H1 (cell line): ENCODE measurements at regions not wholly inside any gene's neighbourhood (a gene's known extent, or its start where the extent isn't known, plus 50 kb on each side); places are given as distances from the start of the nearest gene placed in this dataset.

ENCODE experiments used
- CTCF ChIA-PET: fragments of 300-600 bp; sonication (Branson Sonifier 250); formaldehyde crosslinking; loops from one replicate; lab custom pipeline; 2021; ENCODE audit not compliant: partially characterized antibody; lab: Charles Lee
- POLR2A ChIA-PET: fragments of 300-600 bp; sonication (Branson Sonifier 250); formaldehyde crosslinking; loops from one replicate; lab custom pipeline; 2021; ENCODE audit warnings: inconsistent platforms; ENCODE audit not compliant: partially characterized antibody; lab: Charles Lee
- DNase-seq, 2 experiments: peaks; one replicate each; pipeline versions ENCODE4 v3.0.0 to v3.0.0-alpha.2; 2010 to 2022; ENCODE audit warnings: low spot score in 2 of 2, low read depth in 1 of 2, mixed read lengths in 1 of 2
- FAIRE-seq: peaks from 2 replicates; lab custom pipeline; 2011; peaks lifted over from hg19 to GRCh38; lab: Jason Lieb, UNC
- H2AFZ ChIP-seq: 2 replicates; pipeline ENCODE4 v1.8.1; 2012; ENCODE audit warnings: low read length, inconsistent platforms
- H2AK5ac ChIP-seq: 2 replicates; pipeline ENCODE4 v1.6.1; 2013; ENCODE audit warnings: low read depth, low read length
- H2BK120ac ChIP-seq: replicated peaks from 2 replicates; pipeline ENCODE3; 2013; ENCODE audit warnings: low read depth, low read length, inconsistent platforms
- H2BK12ac ChIP-seq: 2 replicates; pipeline ENCODE4 v1.6.1; 2013; ENCODE audit warnings: low read depth, low read length
- H2BK15ac ChIP-seq: 2 replicates; pipeline ENCODE4 v1.6.1; 2013; ENCODE audit warnings: low read length
- H2BK20ac ChIP-seq: 2 replicates; pipeline ENCODE4 v1.6.1; 2013; ENCODE audit warnings: low read length
- H2BK5ac ChIP-seq: 2 replicates; pipeline ENCODE4 v1.6.1; 2013; ENCODE audit warnings: low read depth, low read length
- H3K14ac ChIP-seq: 2 replicates; pipeline ENCODE4 v1.6.1; 2013; ENCODE audit warnings: inconsistent platforms; ENCODE audit not compliant: insufficient read length
- H3K18ac ChIP-seq: 2 replicates; pipeline ENCODE4 v1.6.1; 2013; ENCODE audit warnings: low read length; ENCODE audit errors: extremely low read depth
- H3K23ac ChIP-seq: 2 replicates; pipeline ENCODE4 v1.6.1; 2013; ENCODE audit warnings: inconsistent platforms; ENCODE audit not compliant: insufficient read length
- H3K23me2 ChIP-seq: 2 replicates; pipeline ENCODE4 v1.6.1; 2013; ENCODE audit warnings: low read depth, low read length
- H3K27ac ChIP-seq: 2 replicates; pipeline ENCODE4 v1.6.1; 2011; ENCODE audit warnings: low read depth, low read length, inconsistent platforms
- H3K27me3 ChIP-seq, 4 experiments: replicated peaks in 1 of 4; 1 replicate in 1 of 4; 2 replicates in 3 of 4; pipeline versions ENCODE4 v1.6.1 to v1.8.1; 2011 to 2013; ENCODE audit warnings: low read length in 3 of 4, mild to moderate bottlenecking in 3 of 4, inconsistent platforms in 2 of 4, mixed read lengths in 2 of 4, moderate library complexity in 1 of 4; ENCODE audit not compliant: control insufficient read depth in 3 of 4, insufficient read depth in 3 of 4; ENCODE audit errors: extremely low read depth in 1 of 4
- H3K36me3 ChIP-seq, 4 experiments: 2 replicates each; pipeline versions ENCODE4 v1.6.1 to v1.8.1; 2011 to 2013; ENCODE audit warnings: mild to moderate bottlenecking in 4 of 4, low read length in 3 of 4, moderate library complexity in 2 of 4, control low read depth in 1 of 4, inconsistent platforms in 1 of 4; ENCODE audit not compliant: insufficient read depth in 4 of 4, control insufficient read depth in 2 of 4
- H3K4ac ChIP-seq: replicated peaks from 2 replicates; pipeline ENCODE3; 2013; ENCODE audit warnings: low read length, low read depth, mixed read lengths, inconsistent platforms; ENCODE audit not compliant: insufficient read length
- H3K4me1 ChIP-seq, 4 experiments: replicated peaks in 1 of 4; 1 replicate in 1 of 4; 2 replicates in 3 of 4; pipeline versions ENCODE4 v1.6.1 to v1.8.1; 2011 to 2013; ENCODE audit warnings: low read length in 3 of 4, inconsistent platforms in 2 of 4, mixed read lengths in 1 of 4; ENCODE audit not compliant: insufficient read depth in 4 of 4, control insufficient read depth in 3 of 4
- H3K4me2 ChIP-seq, 2 experiments: 2 replicates each; pipeline versions ENCODE4 v1.6.1 to v1.8.1; 2011 to 2013; ENCODE audit warnings: low read depth in 2 of 2, low read length in 2 of 2, control low read depth in 1 of 2, inconsistent platforms in 1 of 2, mild to moderate bottlenecking in 1 of 2; ENCODE audit not compliant: insufficient read depth in 1 of 2
- H3K4me3 ChIP-seq, 4 experiments: fragments of 200-600, 300-600 bp in 1 of 4; sonication (generic), shearing (Covaris generic), sonication (Bioruptor Twin) in 1 of 4; 2 replicates each; pipeline versions ENCODE4 v1.5.1 to v1.8.1; 2011 to 2016; ENCODE audit warnings: low read length in 4 of 4, low read depth in 3 of 4, control low read depth in 2 of 4, inconsistent platforms in 2 of 4, mild to moderate bottlenecking in 2 of 4, mixed read lengths in 1 of 4, moderate library complexity in 1 of 4; ENCODE audit not compliant: insufficient read depth in 2 of 4; ENCODE audit errors: extremely low read depth in 1 of 4
- H3K56ac ChIP-seq: replicated peaks from 2 replicates; pipeline ENCODE3; 2013; ENCODE audit warnings: low read depth, mild to moderate bottlenecking, mixed read lengths, low read length, inconsistent platforms; ENCODE audit not compliant: insufficient read length
- H3K79me1 ChIP-seq: 2 replicates; pipeline ENCODE4 v1.6.1; 2013; ENCODE audit warnings: low read depth, low read length, control low read depth
- H3K79me2 ChIP-seq, 2 experiments: 2 replicates each; pipeline versions ENCODE4 v1.6.1 to v1.8.1; 2012 to 2013; ENCODE audit warnings: low read length in 2 of 2, mild to moderate bottlenecking in 2 of 2, inconsistent platforms in 1 of 2; ENCODE audit not compliant: insufficient read depth in 2 of 2, control insufficient read depth in 1 of 2
- H3K9ac ChIP-seq, 4 experiments: replicated peaks in 1 of 4; 1 replicate in 1 of 4; 2 replicates in 3 of 4; pipeline versions ENCODE4 v1.6.1 to v1.8.1; 2011 to 2013; ENCODE audit warnings: low read depth in 3 of 4, low read length in 3 of 4, control low read depth in 2 of 4, mild to moderate bottlenecking in 2 of 4, moderate library complexity in 2 of 4, inconsistent platforms in 1 of 4; ENCODE audit errors: extremely low read depth in 1 of 4
- H3K9me3 ChIP-seq, 2 experiments: 2 replicates each; pipeline versions ENCODE4 v1.6.1 to v1.8.1; 2012 to 2013; ENCODE audit warnings: mild to moderate bottlenecking in 2 of 2, moderate library complexity in 2 of 2, control low read depth in 1 of 2, inconsistent platforms in 1 of 2, low read depth in 1 of 2, low read length in 1 of 2, mixed read lengths in 1 of 2; ENCODE audit not compliant: insufficient read depth in 2 of 2
- H4K20me1 ChIP-seq, 2 experiments: replicated peaks in 1 of 2; 2 replicates each; pipeline versions ENCODE3 to v1.8.1; 2011 to 2013; ENCODE audit warnings: inconsistent platforms in 2 of 2, low read length in 2 of 2, mild to moderate bottlenecking in 1 of 2; ENCODE audit not compliant: insufficient read depth in 2 of 2, control insufficient read depth in 1 of 2
- H4K5ac ChIP-seq: 2 replicates; pipeline ENCODE4 v1.6.1; 2013; ENCODE audit warnings: low read length, low read depth, mixed read lengths, inconsistent platforms; ENCODE audit not compliant: insufficient read length
- H4K8ac ChIP-seq: 2 replicates; pipeline ENCODE4 v1.8.0; 2013; ENCODE audit warnings: mild to moderate bottlenecking, moderate library complexity, low read length, inconsistent platforms; ENCODE audit not compliant: insufficient read depth; ENCODE audit errors: extremely low read depth
- H4K91ac ChIP-seq: replicated peaks from 2 replicates; pipeline ENCODE3; 2013; ENCODE audit warnings: low read length, mixed read lengths, inconsistent platforms; ENCODE audit not compliant: insufficient read length
- ATF2 ChIP-seq: IDR thresholded peaks from 2 replicates; pipeline ENCODE4 v1.6.1; 2012; ENCODE audit warnings: low read length, inconsistent platforms
- CEBPB ChIP-seq: IDR thresholded peaks from 2 replicates; pipeline ENCODE4 v1.6.1; 2012; ENCODE audit warnings: low read depth, low read length
- GABPA ChIP-seq: IDR thresholded peaks from 2 replicates; pipeline ENCODE4 v1.6.1; 2011; ENCODE audit warnings: mild to moderate bottlenecking, low read length, moderate library complexity, borderline replicate concordance; ENCODE audit not compliant: insufficient read depth
- HDAC2 ChIP-seq, 2 experiments: fragments of 300-600 bp in 1 of 2; sonication (generic) in 1 of 2; IDR thresholded peaks; 2 replicates each; pipeline ENCODE4 v1.6.1; 2011 to 2012; ENCODE audit warnings: low read depth in 2 of 2, low read length in 2 of 2, mild to moderate bottlenecking in 2 of 2, moderate library complexity in 2 of 2, borderline replicate concordance in 1 of 2, inconsistent platforms in 1 of 2
- HDAC6 ChIP-seq: IDR thresholded peaks from one replicate; pipeline ENCODE4 v1.7.1; 2012; ENCODE audit warnings: low read depth, mild to moderate bottlenecking, inconsistent platforms, low read length, moderate library complexity
- NANOG ChIP-seq: IDR thresholded peaks from 2 replicates; pipeline ENCODE4 v1.6.1; 2011; ENCODE audit warnings: low read length, low read depth, mild to moderate bottlenecking, inconsistent platforms; ENCODE audit not compliant: insufficient read depth, poor library complexity, severe bottlenecking
- POLR2AphosphoS5 ChIP-seq: IDR thresholded peaks from 2 replicates; pipeline ENCODE4 v1.6.1; 2011; ENCODE audit warnings: low read depth, low read length
- RBBP5 ChIP-seq: IDR thresholded peaks from 2 replicates; pipeline ENCODE4 v1.7.1; 2012; ENCODE audit warnings: low read depth, mild to moderate bottlenecking, inconsistent platforms, low read length, moderate library complexity, borderline replicate concordance
- RNF2 ChIP-seq: fragments of 200-900, 300-1000 bp; sonication (generic); IDR thresholded peaks from 2 replicates; pipeline ENCODE4 v1.7.1; 2016; ENCODE audit warnings: borderline replicate concordance, low read depth, mild to moderate bottlenecking, antibody characterized with exemption, low read length; ENCODE audit not compliant: poor library complexity, severe bottlenecking; ENCODE audit errors: missing control alignments
- SAP30 ChIP-seq: fragments of 300-600 bp; sonication (generic); IDR thresholded peaks from 2 replicates; pipeline ENCODE4 v1.7.1; 2012; ENCODE audit warnings: low read length, moderate library complexity, mild to moderate bottlenecking, inconsistent platforms; ENCODE audit not compliant: insufficient read depth, insufficient replicate concordance
- WGBS, 2 experiments: shearing (Covaris generic) in 1 of 2; methylation state at CpG; one replicate each; pipeline versions ENCODE4 v1.1.6 to v1.1.7; 2013 to 2015; ENCODE audit warnings: low lambda C conversion rate in 2 of 2, mixed read lengths in 2 of 2, inconsistent platforms in 1 of 2, low coverage in 1 of 2, missing lambda C conversion rate in 1 of 2; ENCODE audit not compliant: insufficient replicate concordance in 2 of 2, insufficient coverage in 1 of 2, insufficient read length in 1 of 2; ENCODE audit errors: extremely low coverage in 1 of 2, missing lambda C conversion rate in 1 of 2; 5-methylcytosine and 5-hydroxymethylcytosine counted together
- TF ChIP-seq, protein P1 (sequence below): IDR thresholded peaks from 2 replicates; pipeline ENCODE4 v1.6.1; 2012; ENCODE audit warnings: inconsistent platforms

DNA sequence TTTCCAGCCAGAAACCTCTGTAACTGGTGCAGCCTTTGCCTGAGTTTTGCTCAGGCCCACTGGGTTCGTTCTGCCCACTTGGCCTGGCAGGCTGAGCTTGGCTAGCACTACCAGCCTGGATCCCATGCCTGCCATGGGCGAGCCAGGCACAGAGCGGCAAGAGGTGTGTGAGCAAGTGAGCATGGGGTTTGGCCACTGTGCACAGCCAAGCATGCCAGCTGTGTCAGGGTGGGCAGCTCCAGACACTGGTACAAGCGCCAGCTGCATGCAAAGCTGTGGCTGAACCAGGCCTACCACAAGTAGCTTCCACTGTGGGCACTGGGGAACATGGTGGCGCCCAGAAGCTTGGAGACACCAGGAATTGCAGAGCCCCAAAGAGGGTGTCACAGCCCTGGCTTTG lies 56.3 kb upstream of the LDAH start:
- H4K91ac ChIP-seq = no peak overlapping the region
- H3K4me3 ChIP-seq = no peak overlapping the region
- H3K79me1 ChIP-seq = no peaks in the 10 kb centered on the region
- ChIA-PET POLR2A (no interaction called here), CTCF (interaction anchor here (1.0 kb wide), 1 partner anchor 145 kb away, joined by 3 read pairs; no protein-coding TSS in a partner anchor)
- no peaks in the 10 kb centered on the region for H3K79me2 ChIP-seq
- FAIRE-seq (no peak), DNase-seq (no peak)
- H4K20me1 ChIP-seq = no peaks in the 10 kb centered on the region
- H3K23me2 ChIP-seq = no peaks in the 10 kb centered on the region
- no peak overlapping the region for H2BK20ac ChIP-seq
- H3K9me3 ChIP-seq = peaks cover 24 to 43% of the 10 kb centered on the region in 2 experiments
- H3K56ac ChIP-seq = no peak overlapping the region
- no peak overlapping the region for H2BK15ac ChIP-seq
- H2AK5ac ChIP-seq = no peak overlapping the region
- H3K9ac ChIP-seq = no peak overlapping the region
- H3K14ac ChIP-seq = no peak overlapping the region
- no peak overlapping the region for H4K8ac ChIP-seq
- no peak overlapping the region for H2AFZ ChIP-seq
- H3K4ac ChIP-seq = no peak overlapping the region
- H3K27ac ChIP-seq = no peak overlapping the region
- no peak overlapping the region for H2BK5ac ChIP-seq
- H2BK12ac ChIP-seq = no peak overlapping the region
- H3K18ac ChIP-seq = no peak overlapping the region
- H4K5ac ChIP-seq = no peak overlapping the region
- H2BK120ac ChIP-seq = no peak overlapping the region
- H3K4me2 ChIP-seq = no peak overlapping the region
- no peaks in the 10 kb centered on the region for H3K36me3 ChIP-seq
- no peaks in the 10 kb centered on the region for H3K27me3 ChIP-seq
- no peak overlapping the region for H3K23ac ChIP-seq
- WGBS, 2 experiments = 73% methylated on average over 5 of the region's 5 CpGs; no CpG with 5 or more reads in 1 of the 2 experiments
- H3K4me1 ChIP-seq = no peaks in the 10 kb centered on the region; a peak in 1 of 7 replicates
- TF ChIP-seq CEBPB = no peak
- TF ChIP-seq RNF2 = no peak
- no peak for TF ChIP-seq HDAC6
- TF ChIP-seq, protein P1, sequence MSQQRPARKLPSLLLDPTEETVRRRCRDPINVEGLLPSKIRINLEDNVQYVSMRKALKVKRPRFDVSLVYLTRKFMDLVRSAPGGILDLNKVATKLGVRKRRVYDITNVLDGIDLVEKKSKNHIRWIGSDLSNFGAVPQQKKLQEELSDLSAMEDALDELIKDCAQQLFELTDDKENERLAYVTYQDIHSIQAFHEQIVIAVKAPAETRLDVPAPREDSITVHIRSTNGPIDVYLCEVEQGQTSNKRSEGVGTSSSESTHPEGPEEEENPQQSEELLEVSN = no peak
- no peak for TF ChIP-seq SAP30
- no peak for TF ChIP-seq HDAC2 (IDR thresholded peaks at IDR 0.05; ENCODE audit: borderline replicate concordance in 1 of 2, low read depth in 2 of 2, low read length in 2 of 2)
- TF ChIP-seq NANOG = no peak
- no peak for TF ChIP-seq RBBP5
- no peak for TF ChIP-seq ATF2
- no peak for TF ChIP-seq POLR2AphosphoS5
- TF ChIP-seq GABPA = no peak
